Trophoblast cell (in vitro differentiated cells and primary cell): ENCODE measurements at regions not wholly inside any gene's neighbourhood (a gene's known extent, or its start where the extent isn't known, plus 50 kb on each side); places are given as distances from the start of the nearest gene placed in this dataset.
"Not testable (repeated sequence)": the region's sequence is repeated elsewhere in the genome, so short reads cannot be mapped to it uniquely, and the experiment has no call there.

Experiments
- DNase-seq, 2 donors: peaks; one replicate each; pipeline ENCODE4 v3.0.0-alpha.2; 2016
- H2AFZ ChIP-seq: 2 replicates; pipeline ENCODE4 v1.6.1; 2013; ENCODE audit warnings: low read length, moderate library complexity, mild to moderate bottlenecking; ENCODE audit not compliant: insufficient read depth, poor library complexity
- H2AK5ac ChIP-seq: 2 replicates; pipeline ENCODE4 v1.6.1; 2013; ENCODE audit warnings: mild to moderate bottlenecking, low read length
- H2BK120ac ChIP-seq: 2 replicates; pipeline ENCODE4 v1.6.1; 2013; ENCODE audit warnings: low read length, mild to moderate bottlenecking, moderate library complexity; ENCODE audit not compliant: insufficient read depth, poor library complexity
- H2BK12ac ChIP-seq: 2 replicates; pipeline ENCODE4 v1.6.1; 2013; ENCODE audit warnings: mild to moderate bottlenecking, low read length, moderate library complexity
- H2BK5ac ChIP-seq: 2 replicates; pipeline ENCODE4 v1.6.1; 2013; ENCODE audit warnings: low read length, low read depth, moderate library complexity, mild to moderate bottlenecking; ENCODE audit not compliant: poor library complexity
- H3K14ac ChIP-seq: 2 replicates; pipeline ENCODE4 v1.6.1; 2013; ENCODE audit warnings: mild to moderate bottlenecking, low read length
- H3K18ac ChIP-seq: 2 replicates; pipeline ENCODE4 v1.6.1; 2013; ENCODE audit warnings: mild to moderate bottlenecking, low read length
- H3K23ac ChIP-seq: 2 replicates; pipeline ENCODE4 v1.6.1; 2013; ENCODE audit warnings: low read length
- H3K27ac ChIP-seq: 2 replicates; pipeline ENCODE4 v1.5.1; 2013; ENCODE audit warnings: low read depth, mild to moderate bottlenecking, inconsistent platforms, low read length, moderate library complexity
- H3K27me3 ChIP-seq: 2 replicates; pipeline ENCODE4 v1.6.1; 2013; ENCODE audit warnings: inconsistent platforms, mild to moderate bottlenecking, low read length, moderate library complexity; ENCODE audit not compliant: insufficient read depth
- H3K36me3 ChIP-seq, 2 experiments: 1 replicate in 1 of 2; 2 replicates in 1 of 2; pipeline ENCODE4 v1.6.1; 2013; ENCODE audit warnings: low read length in 2 of 2, mild to moderate bottlenecking in 2 of 2, moderate library complexity in 1 of 2; ENCODE audit not compliant: insufficient read depth in 2 of 2, control insufficient read depth in 1 of 2
- H3K4ac ChIP-seq: 2 replicates; pipeline ENCODE4 v1.6.1; 2013; ENCODE audit warnings: low read depth, mild to moderate bottlenecking, low read length, moderate library complexity
- H3K4me1 ChIP-seq, 2 experiments: 1 replicate in 1 of 2; 2 replicates in 1 of 2; pipeline ENCODE4 v1.6.1; 2013; ENCODE audit warnings: low read length in 2 of 2, mild to moderate bottlenecking in 2 of 2, moderate library complexity in 1 of 2; ENCODE audit not compliant: insufficient read depth in 2 of 2, control insufficient read depth in 1 of 2
- H3K4me2 ChIP-seq: 2 replicates; pipeline ENCODE4 v1.6.1; 2013; ENCODE audit warnings: inconsistent platforms, mild to moderate bottlenecking, low read length, moderate library complexity
- H3K4me3 ChIP-seq: 2 replicates; pipeline ENCODE4 v1.5.1; 2013; ENCODE audit warnings: mild to moderate bottlenecking, low read depth, low read length, inconsistent platforms
- H3K79me1 ChIP-seq: one replicate; pipeline ENCODE4 v1.6.1; 2013; ENCODE audit warnings: low read length
- H3K79me2 ChIP-seq: 2 replicates; pipeline ENCODE4 v1.6.1; 2013; ENCODE audit warnings: low read length, mild to moderate bottlenecking; ENCODE audit not compliant: control insufficient read depth, insufficient read depth, poor library complexity
- H3K9ac ChIP-seq: 2 replicates; pipeline ENCODE4 v1.6.1; 2013; ENCODE audit warnings: mild to moderate bottlenecking, low read length
- H3K9me3 ChIP-seq: 2 replicates; pipeline ENCODE4 v1.6.1; 2013; ENCODE audit warnings: low read depth, mild to moderate bottlenecking, control low read depth, inconsistent platforms, low read length; ENCODE audit not compliant: insufficient read depth
- H4K12ac ChIP-seq: 2 replicates; pipeline ENCODE4 v1.6.1; 2013; ENCODE audit warnings: low read depth, mild to moderate bottlenecking, low read length, moderate library complexity
- H4K8ac ChIP-seq: 2 replicates; pipeline ENCODE4 v1.6.1; 2013; ENCODE audit warnings: low read depth, mild to moderate bottlenecking, low read length, moderate library complexity
- H4K91ac ChIP-seq: one replicate; pipeline ENCODE4 v1.6.1; 2013; ENCODE audit warnings: low read depth, mild to moderate bottlenecking, low read length, moderate library complexity
- WGBS: extraction: QIAGEN DNeasy Blood & Tissue Kit; methylation state at CpG from one replicate; pipeline ENCODE4 v1.1.7; 2013; ENCODE audit warnings: missing lambda C conversion rate; ENCODE audit not compliant: insufficient read length, insufficient coverage; ENCODE audit errors: extremely low coverage; 5-methylcytosine and 5-hydroxymethylcytosine counted together

GRCh38 chr6:27814665-27815424 lies 97.4 kb downstream of the OR2B2 start:
- H3K4me1 ChIP-seq = no peaks in the 10 kb centered on the region
- peaks cover 3% of the 10 kb centered on the region for H3K9me3 ChIP-seq
- H2BK120ac ChIP-seq = peak overlapping the region; percentile 35
- no peak overlapping the region for H4K91ac ChIP-seq
- H3K79me2 ChIP-seq = peaks cover 2% of the 10 kb centered on the region
- H4K8ac ChIP-seq = peak overlapping the region; percentile 0
- H2AFZ ChIP-seq = no peak overlapping the region
- peaks cover 13% of the 10 kb centered on the region for H3K79me1 ChIP-seq
- peak overlapping the region; percentile 63 for H3K27ac ChIP-seq
- no CpG with 5 or more reads among the region's 40 CpGs for WGBS
- peak overlapping the region; percentile 62 for H3K4me3 ChIP-seq
- peak overlapping the region; percentile 85 for H3K4me2 ChIP-seq
- H2BK5ac ChIP-seq = peak overlapping the region; percentile 54
- peak overlapping the region; percentile 67 for H2BK12ac ChIP-seq
- no peak overlapping the region for H3K23ac ChIP-seq
- H3K36me3 ChIP-seq = no peaks in the 10 kb centered on the region
- H3K4ac ChIP-seq = no peak overlapping the region
- H3K9ac ChIP-seq = peak overlapping the region; percentile 64
- H4K12ac ChIP-seq = no peak overlapping the region
- peak; percentile 69 to 82 for DNase-seq
- no peak overlapping the region for H2AK5ac ChIP-seq
- no peaks in the 10 kb centered on the region for H3K27me3 ChIP-seq
- H3K18ac ChIP-seq = peak overlapping the region; percentile 10
- H3K14ac ChIP-seq = peak overlapping the region; percentile 6

GRCh38 chr6:27814415-27814664 lies 97.9 kb downstream of the OR2B2 start:
- Histone ChIP-seq H3K4me2 (peak overlapping the region; percentile 70), H3K79me1 (peaks cover 13% of the 10 kb centered on the region), H3K27ac (peak overlapping the region; percentile 39)
- H3K23ac ChIP-seq, H3K14ac ChIP-seq, H4K12ac ChIP-seq, H3K36me3 ChIP-seq, H2AK5ac ChIP-seq, H2BK5ac ChIP-seq, H3K79me2 ChIP-seq, H4K8ac ChIP-seq, DNase-seq, H3K4me3 ChIP-seq, H2AFZ ChIP-seq, H3K4ac ChIP-seq, H2BK120ac ChIP-seq, H3K27me3 ChIP-seq, H3K9ac ChIP-seq, H3K4me1 ChIP-seq, H2BK12ac ChIP-seq, H3K18ac ChIP-seq, H4K91ac ChIP-seq, H3K9me3 ChIP-seq: not testable (repeated sequence)
- WGBS = no CpG with 5 or more reads among the region's 24 CpGs

GRCh38 chr6:27812805-27813492 lies 99.2 kb downstream of the OR2B2 start:
- H3K4me3 ChIP-seq = no peak overlapping the region
- H3K27me3 ChIP-seq = no peaks in the 10 kb centered on the region
- H3K9ac ChIP-seq = no peak overlapping the region
- no peaks in the 10 kb centered on the region for H3K36me3 ChIP-seq
- H2AK5ac ChIP-seq = no peak overlapping the region
- no peak overlapping the region for H3K14ac ChIP-seq
- H4K12ac ChIP-seq = no peak overlapping the region
- no peak overlapping the region for H3K18ac ChIP-seq
- H3K79me1 ChIP-seq = peaks cover 15% of the 10 kb centered on the region
- H2BK120ac ChIP-seq = peak overlapping the region; percentile 80
- H2BK12ac ChIP-seq = peak overlapping the region; percentile 80
- no peak for DNase-seq
- no peak overlapping the region for H3K27ac ChIP-seq
- H2BK5ac ChIP-seq = peak overlapping the region; percentile 13
- H3K4me1 ChIP-seq = no peaks in the 10 kb centered on the region
- H2AFZ ChIP-seq = no peak overlapping the region
- no peak overlapping the region for H3K4ac ChIP-seq
- H3K79me2 ChIP-seq = peaks cover 2% of the 10 kb centered on the region
- H3K9me3 ChIP-seq = peaks cover 3% of the 10 kb centered on the region
- H4K8ac ChIP-seq = no peak overlapping the region
- peak overlapping the region; percentile 24 for H4K91ac ChIP-seq
- no CpG with 5 or more reads among the region's 14 CpGs for WGBS
- H3K23ac ChIP-seq = no peak overlapping the region
- no peak overlapping the region for H3K4me2 ChIP-seq

- H3K4me2 ChIP-seq = no peak overlapping the region
- DNase-seq = no peak
These were observed 100.0 kb downstream of the OR2B2 start for GRCh38 chr6:27812078-27812804.

More at GRCh38 chr6:27812078-27812804, 100.0 kb downstream of the OR2B2 start:
- H2BK5ac ChIP-seq = no peak overlapping the region
- H3K4me3 ChIP-seq = no peak overlapping the region
- H3K36me3 ChIP-seq = no peaks in the 10 kb centered on the region
- H2BK120ac ChIP-seq = no peak overlapping the region
- no peak overlapping the region for H3K23ac ChIP-seq
- no peak overlapping the region for H2AK5ac ChIP-seq
- H3K27me3 ChIP-seq = no peaks in the 10 kb centered on the region
- no peak overlapping the region for H3K9ac ChIP-seq
- peaks cover 3% of the 10 kb centered on the region for H3K9me3 ChIP-seq
- H3K79me1 ChIP-seq = peaks cover 20% of the 10 kb centered on the region
- H4K8ac ChIP-seq = no peak overlapping the region
- no CpG with 5 or more reads among the region's 6 CpGs for WGBS
- no peak overlapping the region for H3K18ac ChIP-seq
- H2AFZ ChIP-seq = no peak overlapping the region
- H3K27ac ChIP-seq = no peak overlapping the region
- H3K79me2 ChIP-seq = peaks cover 2% of the 10 kb centered on the region
- H4K91ac ChIP-seq = no peak overlapping the region
- no peak overlapping the region for H4K12ac ChIP-seq
- no peaks in the 10 kb centered on the region for H3K4me1 ChIP-seq
- no peak overlapping the region for H3K14ac ChIP-seq
- H3K4ac ChIP-seq = no peak overlapping the region
- H2BK12ac ChIP-seq = no peak overlapping the region
